Stimulated activated CD4-positive, alpha-beta T cell treated with anti-CD3 and anti-CD28 coated beads, Interleukin-12 subunit alpha, Interleukin-12 subunit beta, amount 100 ng/mL, for 24 hours (primary cell): ENCODE measurements at regions not wholly inside any gene's neighbourhood (a gene's known extent, or its start where the extent isn't known, plus 50 kb on each side); places are given as distances from the start of the nearest gene placed in this dataset.
A peak's percentile ranks its signal among the peaks of the same experiment; 100 is the strongest.
"Not testable (repeated sequence)": the region's sequence is repeated elsewhere in the genome, so short reads cannot be mapped to it uniquely, and the experiment has no call there.

Experiments used
- DNase-seq, 2 experiments: peaks; one replicate each; pipeline ENCODE4 v3.0.0-alpha.2; 2020; ENCODE audit warnings: low read depth in 2 of 2

GRCh38 chr14:24744641-24745040, 110.7 kb upstream of the GZMB start:
- no peak for DNase-seq

- no peak for DNase-seq
Measured at GRCh38 chr14:24741871-24742270, 107.9 kb upstream of the GZMB start.

- DNase-seq = no peak
Measured at GRCh38 chr14:24735984-24736630, 102.1 kb upstream of the GZMB start.

- DNase-seq = no peak
Measured at GRCh38 chr14:24734917-24735500, 101.0 kb upstream of the GZMB start.

GRCh38 chr14:24726480-24726879, 92.5 kb upstream of the GZMB start:
- no peak for DNase-seq

- DNase-seq = no peak
Measured at GRCh38 chr14:24725311-24725710, 91.3 kb upstream of the GZMB start.

- DNase-seq = no peak
Measured at GRCh38 chr14:24721775-24722174, 87.8 kb upstream of the GZMB start.

- no peak for DNase-seq
Measured at GRCh38 chr14:24715239-24715638, 81.2 kb upstream of the GZMB start.

- no peak for DNase-seq
Measured at GRCh38 chr14:24713404-24713803, 79.4 kb upstream of the GZMB start.

- no peak for DNase-seq
Measured at GRCh38 chr14:24712909-24713308, 78.9 kb upstream of the GZMB start.

GRCh38 chr14:24712374-24712773, 78.4 kb upstream of the GZMB start:
- no peak for DNase-seq

- DNase-seq = peak; percentile 36 to 50
Measured at GRCh38 chr14:24710403-24711112, 76.6 kb upstream of the GZMB start.

- no peak for DNase-seq
Measured at GRCh38 chr14:24708684-24709083, 74.7 kb upstream of the GZMB start.

GRCh38 chr14:24706351-24706750, 72.4 kb upstream of the GZMB start:
- DNase-seq = no peak

GRCh38 chr14:24705840-24706239, 71.8 kb upstream of the GZMB start:
- DNase-seq = no peak

GRCh38 chr14:24701062-24701461, 67.1 kb upstream of the GZMB start:
- DNase-seq = no peak

- DNase-seq = no peak
Measured at GRCh38 chr14:24700511-24700910, 66.5 kb upstream of the GZMB start.

GRCh38 chr14:24699052-24699451, 65.1 kb upstream of the GZMB start:
- DNase-seq = no peak

GRCh38 chr14:24696280-24696920, 62.4 kb upstream of the GZMB start:
- DNase-seq = not testable (repeated sequence)

- DNase-seq = no peak
Measured at GRCh38 chr14:24695265-24696241, 61.6 kb upstream of the GZMB start.

GRCh38 chr14:24694680-24695079, 60.7 kb upstream of the GZMB start:
- DNase-seq = no peak

GRCh38 chr14:24693983-24694382, 60.0 kb upstream of the GZMB start:
- no peak for DNase-seq
